Lower leg skin (tissue), 4 donors: ENCODE measurements at regions not wholly inside any gene's neighbourhood (a gene's known extent, or its start where the extent isn't known, plus 50 kb on each side); places are given as distances from the start of the nearest gene placed in this dataset.

ENCODE experiments used
- DNase-seq, 2 donors: peaks; one replicate each; pipeline ENCODE4 v3.0.0-alpha.2; 2019; ENCODE audit warnings: low spot score in 2 of 2
- H3K4me3 ChIP-seq: fragments of 200-600 bp; sonication (generic); 2 replicates; pipeline ENCODE4 v1.5.1; 2017; ENCODE audit warnings: mild to moderate bottlenecking, low read depth; ENCODE audit not compliant: poor library complexity, severe bottlenecking
- POLR2A ChIP-seq, 2 donors: fragments of 450-650 bp; IDR thresholded peaks; one replicate each; pipeline ENCODE4 v1.6.1; 2016 to 2017; ENCODE audit warnings: antibody characterized with exemption in 2 of 2, mild to moderate bottlenecking in 1 of 2, moderate library complexity in 1 of 2
- WGBS, 2 donors: methylation state at CpG; one replicate each; pipeline ENCODE4 v1.1.5; 2018; 5-methylcytosine and 5-hydroxymethylcytosine counted together
- intact Hi-C: fragments of 100-400 bp; cut with DNase I; formaldehyde crosslinking; loops from one replicate; pipeline ENCODE4 v1.15.0; 2023; ENCODE audit warnings: low total_unique reads
- TF ChIP-seq, protein P1 (sequence below), 3 donors: fragments of 450-650 bp; IDR thresholded peaks; one replicate each; pipeline ENCODE4 v1.5.1; 2016; ENCODE audit warnings: antibody characterized with exemption in 3 of 3, mild to moderate bottlenecking in 3 of 3, moderate library complexity in 2 of 3

DNA sequence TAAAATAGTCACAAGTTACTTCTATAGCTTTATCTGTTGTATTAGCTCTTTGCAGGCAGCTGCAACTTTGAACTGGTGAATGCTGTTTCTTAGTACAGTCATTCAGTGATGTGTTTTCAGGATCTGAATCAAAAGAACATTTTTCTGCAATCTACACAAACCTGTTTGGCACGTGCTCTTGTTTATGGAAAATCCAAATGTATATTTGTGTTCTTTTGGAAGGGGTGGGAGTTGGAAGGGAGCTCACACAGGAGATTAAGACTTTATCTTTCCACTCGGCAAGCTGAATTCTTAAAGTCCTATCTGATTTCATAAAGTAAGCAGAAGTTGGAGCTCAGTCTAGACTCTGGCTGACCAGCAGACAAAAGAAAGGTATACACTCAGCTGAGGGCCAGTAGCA is 300.2 kb downstream of the MAP2K6 start:
- intact Hi-C loops: no loop called here
- TF ChIP-seq, protein P1, sequence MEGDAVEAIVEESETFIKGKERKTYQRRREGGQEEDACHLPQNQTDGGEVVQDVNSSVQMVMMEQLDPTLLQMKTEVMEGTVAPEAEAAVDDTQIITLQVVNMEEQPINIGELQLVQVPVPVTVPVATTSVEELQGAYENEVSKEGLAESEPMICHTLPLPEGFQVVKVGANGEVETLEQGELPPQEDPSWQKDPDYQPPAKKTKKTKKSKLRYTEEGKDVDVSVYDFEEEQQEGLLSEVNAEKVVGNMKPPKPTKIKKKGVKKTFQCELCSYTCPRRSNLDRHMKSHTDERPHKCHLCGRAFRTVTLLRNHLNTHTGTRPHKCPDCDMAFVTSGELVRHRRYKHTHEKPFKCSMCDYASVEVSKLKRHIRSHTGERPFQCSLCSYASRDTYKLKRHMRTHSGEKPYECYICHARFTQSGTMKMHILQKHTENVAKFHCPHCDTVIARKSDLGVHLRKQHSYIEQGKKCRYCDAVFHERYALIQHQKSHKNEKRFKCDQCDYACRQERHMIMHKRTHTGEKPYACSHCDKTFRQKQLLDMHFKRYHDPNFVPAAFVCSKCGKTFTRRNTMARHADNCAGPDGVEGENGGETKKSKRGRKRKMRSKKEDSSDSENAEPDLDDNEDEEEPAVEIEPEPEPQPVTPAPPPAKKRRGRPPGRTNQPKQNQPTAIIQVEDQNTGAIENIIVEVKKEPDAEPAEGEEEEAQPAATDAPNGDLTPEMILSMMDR (IDR thresholded peaks at IDR 0.05): no peak
- no peak for TF ChIP-seq POLR2A (IDR thresholded peaks at IDR 0.05)
- H3K4me3 ChIP-seq: no peak overlapping the region
- WGBS, 2 donors: 54 to 61% methylated on average over 2 of the region's 2 CpGs
- no peak for DNase-seq

DNA sequence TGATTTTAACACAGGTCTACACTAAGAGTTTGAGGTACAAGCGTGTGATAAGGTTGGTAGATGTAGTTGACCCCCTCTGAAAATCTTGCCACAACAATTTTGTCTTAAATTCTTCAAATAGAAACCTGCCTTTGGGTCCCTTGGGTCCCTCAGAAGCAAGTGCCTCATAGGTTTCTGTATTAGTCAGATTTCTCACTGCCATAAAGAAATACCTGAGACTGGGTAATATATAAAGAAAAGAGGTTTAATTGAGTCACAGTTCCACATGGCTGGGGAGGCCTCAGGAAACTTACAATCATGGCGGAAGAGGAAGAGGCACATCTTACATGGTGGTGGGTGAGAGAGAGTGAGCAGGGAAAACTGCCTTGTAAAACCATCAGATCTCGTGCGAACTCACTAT is 301.2 kb downstream of the MAP2K6 start:
- TF ChIP-seq POLR2A (IDR thresholded peaks at IDR 0.05): no peak
- TF ChIP-seq, protein P1 (IDR thresholded peaks at IDR 0.05): no peak
- no peak for DNase-seq
- WGBS, 2 donors: 94 to 95% methylated on average over 4 of the region's 4 CpGs
- no peak overlapping the region for H3K4me3 ChIP-seq
- intact Hi-C loops: no loop called here

DNA sequence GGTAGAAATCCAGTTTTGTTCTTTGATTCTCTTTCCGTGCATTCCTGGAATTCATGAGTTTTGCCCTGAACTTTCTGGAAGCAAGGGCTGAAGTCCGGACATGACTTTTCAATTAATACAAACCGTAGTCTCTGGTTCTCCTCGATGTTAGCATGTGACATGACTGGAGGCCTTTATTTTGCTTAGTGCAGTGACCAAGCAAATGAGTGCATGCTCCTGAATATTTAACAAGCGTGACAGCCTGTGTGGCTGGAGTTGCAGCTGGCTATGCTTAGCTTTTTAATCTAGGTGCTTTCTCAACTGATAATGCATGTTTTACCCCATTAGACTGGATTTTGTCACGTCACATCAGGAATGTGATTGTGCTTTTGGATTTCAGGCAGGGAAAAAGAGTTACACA is 302.1 kb downstream of the MAP2K6 start:
- TF ChIP-seq, protein P1 (IDR thresholded peaks at IDR 0.05): no peak
- no peak for TF ChIP-seq POLR2A (IDR thresholded peaks at IDR 0.05)
- WGBS, 2 donors: 61 to 68% methylated on average over 6 of the region's 6 CpGs
- H3K4me3 ChIP-seq: no peak overlapping the region
- no peak for DNase-seq
- intact Hi-C loops: no loop called here

DNA sequence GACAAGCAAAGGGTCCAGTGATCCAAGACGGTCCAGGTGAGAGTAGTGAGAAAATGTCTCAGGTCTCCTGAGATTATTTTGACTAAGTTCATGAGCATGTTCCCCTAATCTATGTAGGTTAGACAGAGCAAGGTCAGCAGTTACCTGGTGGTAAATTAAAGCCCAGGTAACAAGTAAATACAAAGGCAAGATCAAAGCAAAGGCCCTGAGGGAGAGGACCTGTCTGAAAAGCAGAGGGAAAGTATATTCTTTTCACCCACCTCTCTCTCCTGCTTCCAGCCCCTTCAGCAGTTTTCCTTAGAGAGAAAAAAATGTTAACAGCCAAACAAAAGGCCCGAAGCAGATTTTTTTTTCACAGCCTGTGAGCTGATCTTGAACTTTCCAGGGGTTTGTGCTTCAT is 302.7 kb downstream of the MAP2K6 start:
- 55 to 59% methylated on average over 2 of the region's 2 CpGs for WGBS, 2 donors
- no peak for DNase-seq
- intact Hi-C loops: no loop called here
- no peak overlapping the region for H3K4me3 ChIP-seq
- TF ChIP-seq POLR2A (IDR thresholded peaks at IDR 0.05): no peak
- TF ChIP-seq, protein P1 (IDR thresholded peaks at IDR 0.05): no peak

DNA sequence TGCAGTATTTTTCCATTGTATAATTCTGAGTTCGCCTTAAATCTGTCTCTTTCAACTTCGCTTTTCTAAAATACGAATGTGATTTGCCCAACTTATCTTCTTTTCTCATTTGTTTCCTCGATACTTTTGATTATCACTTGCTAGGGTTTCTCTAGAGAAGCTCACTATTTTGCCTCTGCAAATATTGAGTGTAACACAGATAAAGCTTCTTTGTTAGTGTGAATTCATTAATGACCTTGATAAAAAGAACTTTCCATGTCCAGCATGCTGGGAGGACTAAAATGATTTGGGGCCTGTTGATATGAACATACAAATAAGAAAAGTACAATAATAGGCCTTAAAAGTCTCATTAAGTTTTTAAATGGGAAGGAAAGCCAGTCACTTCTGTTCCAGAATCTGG is 303.3 kb downstream of the MAP2K6 start:
- intact Hi-C loops: no loop called here
- WGBS, 2 donors: 78 to 83% methylated on average over 4 of the region's 4 CpGs
- no peak overlapping the region for H3K4me3 ChIP-seq
- DNase-seq: no peak
- TF ChIP-seq POLR2A (IDR thresholded peaks at IDR 0.05): no peak
- TF ChIP-seq, protein P1 (IDR thresholded peaks at IDR 0.05): no peak

DNA sequence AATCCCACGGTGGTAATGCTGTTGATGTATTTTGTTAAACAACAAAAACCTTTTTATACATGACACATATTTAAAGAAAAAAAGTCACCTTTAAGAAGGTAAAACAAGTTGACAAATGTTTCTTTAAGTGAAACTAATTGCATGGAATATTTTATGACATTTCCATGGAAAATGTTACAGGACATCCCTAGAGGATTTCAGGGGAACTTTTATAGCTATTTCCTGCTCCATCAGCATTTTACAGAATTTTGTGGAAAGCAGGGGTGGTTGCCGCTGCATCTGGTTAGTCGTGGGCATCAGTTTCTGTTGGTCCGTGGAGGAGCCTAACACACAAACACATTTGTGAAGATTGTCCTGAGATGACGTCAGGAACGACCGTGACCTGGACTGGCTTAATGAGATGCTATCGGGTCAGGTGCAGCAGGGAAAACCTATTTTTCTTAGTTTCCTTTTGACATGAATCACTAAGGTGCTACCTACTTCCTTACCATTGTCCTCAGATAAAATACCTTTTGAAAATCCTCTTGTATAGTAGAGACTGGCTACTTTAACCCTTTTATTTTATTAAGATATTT is 305.1 kb downstream of the MAP2K6 start:
- TF ChIP-seq, protein P1 (IDR thresholded peaks at IDR 0.05): no peak
- no peak for TF ChIP-seq POLR2A (IDR thresholded peaks at IDR 0.05)

More for the DNA sequence above, 305.1 kb downstream of the MAP2K6 start:
- 69 to 75% methylated on average over 8 of the region's 8 CpGs for WGBS, 2 donors
- intact Hi-C loops: no loop called here
- H3K4me3 ChIP-seq: no peak overlapping the region
- no peak for DNase-seq
